M059J (cell line): ENCODE measurements at regions not wholly inside any gene's neighbourhood (a gene's known extent, or its start where the extent isn't known, plus 50 kb on each side); places are given as distances from the start of the nearest gene placed in this dataset.

Experiments
- DNase-seq: peaks from one replicate; pipeline ENCODE4 v3.0.0-alpha.2; 2012; ENCODE audit warnings: low read depth

DNA sequence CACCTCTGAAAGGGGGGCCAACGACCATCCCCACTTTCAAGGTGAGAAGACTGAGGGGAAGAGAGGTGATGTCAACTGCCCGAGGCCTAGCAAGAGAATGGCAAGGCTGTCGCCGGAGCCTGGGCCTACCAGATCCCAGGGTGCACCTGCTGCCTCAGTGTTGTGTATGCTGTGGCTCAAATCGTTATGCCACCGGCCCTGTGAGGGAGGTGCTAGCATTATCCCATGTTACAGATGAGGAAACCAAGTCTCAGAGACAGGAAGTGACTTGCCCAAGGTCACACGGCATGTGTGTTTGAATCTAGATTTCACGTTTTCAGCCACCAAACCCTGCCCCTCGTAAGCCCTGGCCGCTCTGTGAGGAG lies 152.5 kb downstream of the CEBPB start:
- DNase-seq = no peak

DNA sequence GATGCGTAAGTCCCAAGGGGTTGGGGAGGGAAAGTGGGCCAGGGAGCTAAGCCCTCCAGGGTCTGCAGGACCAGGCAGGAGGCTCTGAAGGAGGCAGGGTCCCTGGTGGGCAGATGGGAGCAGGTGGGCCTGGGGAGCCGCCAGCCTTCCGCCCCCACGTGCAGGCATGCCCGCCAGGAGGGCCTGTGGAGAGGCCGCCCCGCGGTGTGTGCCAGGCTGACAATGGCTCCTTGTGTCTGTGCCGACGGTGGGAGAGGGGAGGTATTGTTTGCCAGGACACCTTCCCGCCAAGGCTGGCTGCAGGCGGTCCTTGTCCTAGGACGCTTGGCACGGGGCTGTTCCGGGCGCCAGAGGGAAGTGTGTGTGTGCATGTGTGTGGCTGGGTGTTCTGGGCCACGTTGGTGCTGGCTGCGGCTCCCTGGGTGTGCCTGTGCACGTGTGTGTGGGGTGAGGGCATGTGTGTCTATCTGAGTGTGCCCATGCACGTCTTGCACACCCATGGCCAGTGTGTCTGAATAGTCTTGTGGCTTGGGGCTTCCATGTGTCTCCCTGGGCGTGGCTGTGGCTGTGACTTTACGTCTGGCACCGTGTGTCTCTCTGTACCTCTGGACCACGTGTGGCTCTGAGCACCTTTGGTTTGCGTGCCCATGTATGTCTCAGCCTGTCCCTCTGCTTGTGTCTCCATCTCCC lies 153.0 kb downstream of the CEBPB start:
- DNase-seq = no peak

DNA sequence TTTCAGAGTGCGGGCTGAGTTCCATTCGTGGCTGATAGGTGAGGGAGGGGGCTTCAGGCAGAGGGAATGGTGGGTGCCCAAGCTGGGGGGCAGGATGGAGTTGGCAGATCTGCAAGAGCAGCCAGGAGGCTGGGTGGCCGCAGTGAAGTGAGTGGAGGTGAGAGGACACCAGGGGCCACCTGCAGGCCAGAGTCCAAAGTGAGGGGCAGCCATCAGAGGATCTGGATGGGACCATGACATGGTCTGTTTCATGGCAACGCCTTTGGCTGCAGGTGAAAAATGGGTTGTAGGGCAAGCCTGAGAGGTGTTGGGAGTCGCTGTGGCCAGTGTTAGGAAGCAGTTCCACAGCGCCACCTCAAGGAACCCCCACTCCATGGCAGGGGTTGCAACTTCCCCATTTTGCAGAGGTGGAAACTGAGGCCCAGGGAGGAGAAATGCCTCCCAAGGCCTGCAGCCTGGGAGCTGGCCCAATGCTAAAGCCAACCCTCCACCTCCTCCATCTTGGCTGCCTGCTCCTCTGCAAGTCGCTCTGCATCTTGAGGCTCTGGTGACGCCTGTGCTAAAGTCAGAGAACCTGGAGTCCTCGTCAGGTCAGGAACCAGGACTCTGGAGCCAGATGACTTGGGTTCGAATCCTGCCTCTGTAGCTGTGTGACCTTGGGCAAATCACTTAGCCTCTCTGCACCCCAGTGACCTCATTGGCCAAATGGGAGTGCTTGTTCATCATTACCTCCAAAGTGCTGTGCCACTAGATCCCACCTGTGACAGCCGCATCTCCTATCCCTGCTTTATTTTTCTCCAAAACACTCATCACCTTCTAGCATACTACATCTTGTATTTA lies 153.8 kb downstream of the CEBPB start:
- DNase-seq = no peak

DNA sequence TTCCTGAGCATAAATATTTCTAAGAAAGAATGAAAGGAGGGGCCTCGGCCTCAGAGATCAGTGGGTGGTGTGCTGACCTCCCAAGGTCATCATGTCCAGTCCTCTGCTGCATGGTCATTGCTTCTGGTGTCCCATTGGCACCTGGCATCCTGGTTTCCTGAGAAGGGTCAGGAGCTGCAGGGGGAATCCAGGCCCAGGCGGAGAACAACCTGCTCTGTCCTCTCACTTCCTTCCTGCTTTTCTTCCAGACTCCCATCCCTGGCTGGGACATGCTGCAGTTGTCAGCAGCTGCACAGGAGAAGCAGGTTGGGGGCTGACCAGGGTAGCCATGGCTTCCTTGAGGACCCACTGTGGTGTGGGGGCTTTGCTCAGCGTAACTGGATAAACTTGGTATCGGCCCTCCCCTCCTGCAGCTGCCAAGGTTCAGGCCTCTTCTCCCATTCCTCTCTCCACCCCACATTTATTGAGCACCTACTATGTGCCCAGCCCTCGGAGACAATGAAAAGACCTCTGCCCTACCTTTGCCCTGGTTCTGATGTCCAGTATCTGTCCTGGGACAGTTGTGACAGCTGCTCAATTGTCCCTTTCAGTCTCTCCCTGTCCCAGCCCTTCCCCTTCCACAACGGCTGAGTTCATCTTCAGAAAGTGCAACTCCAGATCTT lies 155.2 kb downstream of the CEBPB start:
- DNase-seq = no peak

DNA sequence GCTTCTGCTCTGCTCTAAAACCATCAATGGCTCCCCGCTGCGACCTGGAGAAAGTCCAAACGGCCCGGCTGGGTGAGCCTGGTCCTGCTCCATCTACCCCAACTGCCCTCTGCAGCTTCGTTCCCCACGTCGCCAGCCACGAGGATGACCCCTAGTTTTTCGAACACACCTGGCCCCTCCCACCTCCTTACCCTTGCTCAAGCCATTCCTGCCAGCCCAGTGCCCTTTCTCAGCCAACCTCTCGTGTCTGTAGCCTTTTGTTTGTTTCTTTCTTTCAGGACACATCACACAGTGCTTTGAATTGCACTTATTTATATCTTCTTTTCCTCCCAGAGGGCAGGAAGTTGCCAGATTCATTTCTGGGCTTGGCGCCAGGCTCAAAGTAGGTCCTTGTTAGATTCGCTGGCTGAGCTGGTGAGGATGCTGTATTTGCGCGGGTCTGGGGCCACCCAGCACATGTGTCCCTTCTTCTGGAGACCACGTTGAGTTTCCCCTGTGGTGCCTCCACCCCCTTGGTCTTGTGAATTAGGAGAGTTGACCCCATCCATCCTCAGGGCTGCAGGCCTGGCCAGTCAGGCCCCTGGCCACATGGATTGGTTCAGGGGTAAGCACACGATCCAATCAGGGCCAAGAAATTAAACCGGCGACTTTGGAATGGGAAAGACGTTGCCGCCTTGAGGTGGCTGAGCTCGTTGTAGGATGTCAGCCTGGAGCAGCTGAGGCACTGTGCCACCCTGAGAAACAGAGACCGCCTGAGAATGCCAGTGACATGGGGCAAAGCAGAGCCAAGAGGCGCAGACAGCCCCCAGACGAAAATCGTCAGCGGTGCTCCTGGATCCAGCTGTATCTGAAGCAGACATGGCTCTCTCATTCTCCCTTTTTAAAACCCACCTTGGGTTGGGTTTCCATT lies 156.0 kb downstream of the CEBPB start:
- peak; percentile 97 for DNase-seq

DNA sequence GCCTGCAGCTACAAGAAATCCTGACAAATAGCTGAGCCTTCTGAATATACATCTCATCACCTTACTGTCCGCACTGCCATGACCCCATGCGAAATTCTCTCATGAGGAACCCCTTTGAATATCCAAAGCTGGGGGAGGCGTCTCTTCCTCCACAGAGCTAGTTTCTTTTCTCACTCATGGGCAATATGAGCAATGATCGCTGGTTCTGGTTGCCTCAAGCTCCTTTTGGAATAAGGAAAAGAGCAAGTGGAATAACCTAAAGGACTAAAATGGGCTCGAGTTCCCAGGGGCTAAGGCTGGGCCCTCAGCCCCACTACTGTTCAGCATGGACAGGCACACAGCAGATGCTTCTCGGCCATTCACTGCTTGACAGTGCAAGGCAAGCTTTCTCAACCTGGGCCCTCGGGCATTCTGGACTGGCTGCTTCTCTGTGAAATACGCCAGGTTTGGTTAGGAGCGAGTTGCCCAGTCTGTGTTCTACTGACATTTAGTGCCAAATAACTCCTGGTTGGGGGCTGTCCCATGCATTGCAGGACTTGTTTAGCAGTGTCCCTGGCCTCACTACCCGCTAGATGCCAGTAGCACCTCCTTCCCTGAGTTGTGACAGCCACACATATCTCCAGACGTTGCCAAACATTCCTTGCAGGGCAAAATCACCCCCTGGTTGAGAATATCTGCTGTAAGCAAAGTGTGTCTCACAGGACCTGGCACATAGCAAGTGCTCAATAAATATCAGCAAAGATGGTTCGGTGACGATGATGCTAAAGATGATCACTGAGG lies 156.8 kb downstream of the CEBPB start:
- peak; percentile 37 for DNase-seq

DNA sequence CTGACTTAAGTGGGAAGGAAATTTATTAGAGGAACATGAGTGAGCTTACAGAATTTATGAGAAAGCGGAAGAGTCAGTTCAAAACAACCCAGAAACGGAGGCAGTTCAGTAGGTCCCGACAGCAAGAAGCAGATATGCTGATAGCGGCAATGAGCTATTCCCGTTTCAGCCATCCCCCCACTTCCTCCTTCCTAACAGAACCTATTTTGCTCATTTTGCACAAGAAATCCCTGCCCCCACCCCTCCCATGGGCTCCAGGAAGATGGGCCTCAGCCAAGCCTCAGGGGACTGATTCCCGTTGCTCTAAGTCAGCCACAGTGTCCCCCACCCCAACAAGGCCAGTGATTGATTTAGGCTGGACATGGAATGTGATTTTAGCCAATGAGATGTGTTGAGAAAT lies 157.5 kb downstream of the CEBPB start:
- no peak for DNase-seq

DNA sequence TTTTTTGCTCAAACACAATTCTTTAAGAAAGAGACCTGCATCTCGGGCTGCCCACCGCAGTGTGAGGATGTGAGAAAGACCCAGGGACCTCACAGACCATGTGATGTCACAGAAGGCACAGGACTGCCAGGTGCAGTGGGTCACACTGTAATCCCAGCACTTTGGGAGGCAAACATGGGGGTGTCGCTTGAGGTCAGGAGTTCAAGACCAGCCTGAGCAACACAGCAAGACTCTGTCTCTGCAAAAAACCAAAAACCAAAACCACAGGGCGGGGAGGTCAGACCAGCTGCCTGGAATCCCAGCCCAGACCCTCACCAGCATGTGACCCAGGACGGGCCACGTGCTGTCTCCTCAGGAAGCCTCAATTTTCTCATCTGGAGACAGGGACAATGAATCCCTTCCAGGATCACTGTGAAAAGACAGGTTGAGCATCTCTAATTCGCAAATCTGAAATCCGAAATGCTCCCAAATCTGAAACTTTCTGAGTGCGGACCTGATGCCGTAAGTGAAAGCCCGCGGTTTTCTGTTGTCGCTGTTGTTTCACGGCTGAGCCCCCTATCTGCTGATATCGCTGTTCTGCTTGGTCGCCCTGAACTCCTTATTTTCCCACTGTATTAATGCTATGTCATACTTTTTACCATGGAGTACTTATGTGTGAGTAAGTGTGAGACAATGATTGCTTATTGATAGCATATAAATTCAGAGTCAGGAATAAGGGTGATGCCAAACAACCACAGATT lies 159.5 kb upstream of the PTPN1 start:
- no peak for DNase-seq

DNA sequence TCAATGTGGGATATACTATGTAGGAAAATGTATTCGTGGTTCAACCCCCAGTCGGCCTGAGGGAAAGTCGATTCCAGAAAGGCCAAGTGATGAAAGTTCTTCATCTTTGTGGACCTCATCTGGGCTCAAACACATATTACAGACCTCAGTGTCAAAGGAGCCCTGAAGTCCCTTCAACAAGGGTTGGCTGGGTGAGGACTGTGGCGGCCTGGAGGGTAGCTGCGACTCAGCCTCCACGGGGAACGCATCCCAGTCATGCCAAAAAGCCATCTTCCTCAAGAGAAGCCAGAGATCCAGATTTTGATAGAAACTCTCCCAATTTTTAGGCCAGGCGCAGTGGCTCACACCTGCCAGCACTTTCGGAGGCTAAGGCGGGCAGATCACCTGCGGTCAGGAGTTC lies 158.6 kb upstream of the PTPN1 start:
- no peak for DNase-seq

DNA sequence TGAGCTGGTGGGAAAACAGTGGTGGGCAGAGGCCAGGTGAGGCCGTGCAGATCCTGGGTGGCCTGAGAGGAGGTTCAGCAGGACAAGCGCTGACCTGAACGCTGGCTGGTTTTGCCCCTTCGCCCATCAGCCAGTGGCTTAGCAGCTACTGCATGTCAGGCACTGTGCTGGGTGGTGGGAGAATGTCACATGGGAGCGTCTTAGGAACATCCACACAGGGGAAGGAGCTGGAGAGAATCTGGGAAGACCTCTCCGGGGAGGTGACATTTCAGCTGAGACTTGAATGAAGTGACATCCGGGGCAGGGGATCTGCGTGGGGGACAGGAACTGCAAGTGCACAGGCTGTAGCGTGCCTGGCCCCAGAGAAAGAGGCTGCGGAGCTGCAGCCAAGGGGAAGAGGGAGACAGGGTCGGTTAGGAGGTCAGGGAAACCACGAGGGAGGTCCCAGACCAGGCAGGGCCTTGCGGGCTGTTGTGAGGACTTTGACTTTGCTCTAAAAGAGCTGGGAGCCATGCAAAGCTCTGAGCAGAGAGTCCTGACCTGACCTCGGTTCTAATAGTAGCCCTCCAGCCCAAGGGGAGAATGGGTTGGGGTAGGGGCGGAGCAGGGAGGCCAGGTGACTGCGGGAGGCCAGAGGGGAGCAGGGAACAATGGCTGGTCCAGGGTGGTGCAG lies 156.8 kb upstream of the PTPN1 start:
- no peak for DNase-seq

DNA sequence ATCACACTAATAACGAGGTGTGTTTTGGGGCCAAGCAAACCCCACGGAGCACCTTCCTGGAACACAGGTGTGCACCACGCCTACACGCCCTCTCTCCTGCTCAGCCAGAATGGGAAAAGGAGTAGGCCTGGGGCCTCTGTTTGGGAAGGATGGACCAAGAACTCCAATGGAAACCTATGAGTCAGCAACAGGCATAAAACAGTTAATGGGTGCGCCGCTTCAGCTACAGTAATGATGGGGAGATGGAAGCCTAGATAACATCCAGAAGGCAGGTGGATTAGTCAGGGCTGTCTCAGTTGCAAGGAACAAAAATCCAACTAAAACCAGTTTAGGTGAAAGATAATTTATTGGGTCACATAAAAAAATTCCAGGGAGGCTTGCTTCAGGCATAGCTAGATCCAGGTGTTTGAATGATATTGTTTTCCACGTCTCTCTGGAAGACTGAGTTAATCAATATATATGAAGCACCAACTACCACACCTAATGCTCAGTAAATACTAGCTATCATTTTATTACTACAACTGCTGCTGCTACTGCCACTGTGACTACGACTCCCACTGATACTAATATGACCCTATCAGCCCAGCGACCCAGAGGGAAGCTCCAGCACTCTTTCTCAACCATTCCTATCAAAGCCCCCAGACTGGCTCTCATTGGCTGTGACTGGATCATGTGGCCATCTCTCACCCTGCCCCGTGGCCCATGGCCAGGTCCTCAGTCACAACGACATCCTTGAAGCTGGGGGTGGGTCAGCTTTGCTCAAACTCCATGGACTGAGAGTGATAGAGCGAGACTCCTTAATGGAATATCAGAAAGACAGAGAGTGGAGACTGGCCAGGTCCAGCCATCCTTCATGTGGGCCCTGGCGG lies 155.2 kb upstream of the PTPN1 start:
- DNase-seq = peak; percentile 61

DNA sequence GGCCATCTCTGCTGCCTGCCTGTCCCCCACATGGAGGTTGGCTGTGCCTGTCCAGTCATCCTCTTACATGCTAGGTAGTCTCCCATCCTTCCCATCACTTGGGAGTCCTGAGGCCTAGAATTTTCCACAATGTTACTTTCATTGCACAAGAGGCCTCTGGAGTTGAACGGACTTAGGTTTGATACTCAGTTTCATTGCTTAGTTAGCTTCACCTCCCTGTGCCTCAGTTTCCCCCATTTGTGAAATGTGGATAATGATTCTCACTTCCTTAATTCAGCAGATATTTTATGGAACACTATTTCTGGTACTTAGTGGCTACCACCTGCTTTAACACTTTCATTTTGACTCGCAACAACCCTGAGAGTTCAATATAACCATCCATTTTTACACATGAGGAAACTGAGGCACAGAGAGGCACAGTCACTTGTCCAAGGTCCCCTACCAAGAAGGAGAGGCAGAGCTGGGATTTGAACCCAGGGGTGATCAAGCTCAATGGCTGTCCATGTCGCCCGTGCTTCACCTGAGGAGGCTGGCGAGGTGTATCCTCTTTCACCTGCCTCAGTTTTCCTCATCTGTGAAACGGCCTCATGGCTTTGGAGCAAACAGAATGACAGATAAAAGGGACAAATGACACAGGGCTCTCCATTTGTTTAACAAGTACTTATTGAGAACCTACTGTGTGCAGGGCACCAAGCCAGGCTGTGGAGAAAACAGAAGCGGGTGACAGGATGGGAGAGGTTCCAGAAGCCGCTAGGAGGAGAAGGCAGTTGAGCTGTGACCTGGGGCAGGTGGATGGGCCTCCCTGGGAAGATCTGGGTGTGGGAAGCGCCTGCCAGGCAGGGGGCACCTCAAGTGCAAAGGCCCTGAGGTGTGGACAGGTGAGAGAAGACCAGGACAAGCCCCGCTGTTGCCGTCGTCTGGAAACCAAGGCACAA lies 154.3 kb upstream of the PTPN1 start:
- DNase-seq = no peak

DNA sequence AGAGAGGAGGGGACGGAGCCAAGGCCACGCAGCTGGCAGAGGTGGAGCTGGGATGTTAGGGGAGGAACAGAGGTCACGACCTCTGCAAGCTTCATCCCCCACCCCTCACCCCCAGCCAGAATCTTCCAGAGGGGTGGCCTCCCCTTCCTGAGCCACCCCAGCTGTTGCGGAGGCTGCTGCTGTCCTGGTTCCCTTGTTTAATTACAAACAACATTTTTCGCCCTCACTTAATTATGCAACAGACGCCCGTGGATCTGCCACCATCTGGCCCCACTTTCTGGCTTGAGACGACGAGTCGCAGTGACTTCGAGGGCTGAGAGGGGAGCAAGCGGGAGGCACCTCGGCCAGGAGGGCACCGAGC lies 153.7 kb upstream of the PTPN1 start:
- no peak for DNase-seq

DNA sequence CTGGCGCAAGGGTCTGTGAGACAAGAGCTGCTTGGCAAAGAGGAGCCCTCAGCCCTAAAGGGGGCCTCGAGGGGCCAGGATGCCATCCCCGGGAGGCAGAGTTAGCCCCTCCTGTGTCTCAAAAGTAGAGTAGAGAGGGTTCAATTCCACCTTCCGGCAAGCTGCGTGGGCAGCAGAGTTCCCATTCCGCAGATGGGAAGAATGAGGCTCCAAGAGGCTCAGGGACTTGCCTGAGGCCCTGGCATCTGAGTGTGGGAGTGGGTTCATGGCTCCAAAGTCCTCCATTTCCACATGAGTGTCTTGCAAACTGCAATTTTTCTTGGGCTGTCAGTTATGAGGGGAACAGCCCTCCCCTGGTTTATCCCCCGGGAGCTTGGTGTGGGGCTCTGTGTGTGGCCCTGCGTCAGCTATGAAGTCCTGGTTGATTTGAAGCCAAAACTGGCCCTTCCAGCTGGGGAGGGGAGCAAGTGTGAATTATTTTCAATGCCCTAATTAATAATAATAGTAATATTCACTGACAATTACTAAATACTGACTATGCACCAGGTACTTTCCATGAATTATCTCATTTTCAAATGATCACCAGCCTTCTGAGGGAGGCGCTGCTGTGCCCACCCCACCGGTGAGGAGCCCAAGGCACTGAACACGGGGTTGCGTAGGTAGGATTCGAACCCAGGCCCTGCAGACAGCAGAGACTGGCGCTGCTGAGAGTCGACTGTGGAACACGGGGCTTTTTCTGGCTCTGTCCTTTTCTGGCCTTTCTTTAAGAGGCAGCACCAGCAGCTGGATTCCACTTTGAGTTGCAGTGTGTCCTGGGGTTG lies 153.0 kb upstream of the PTPN1 start:
- no peak for DNase-seq

DNA sequence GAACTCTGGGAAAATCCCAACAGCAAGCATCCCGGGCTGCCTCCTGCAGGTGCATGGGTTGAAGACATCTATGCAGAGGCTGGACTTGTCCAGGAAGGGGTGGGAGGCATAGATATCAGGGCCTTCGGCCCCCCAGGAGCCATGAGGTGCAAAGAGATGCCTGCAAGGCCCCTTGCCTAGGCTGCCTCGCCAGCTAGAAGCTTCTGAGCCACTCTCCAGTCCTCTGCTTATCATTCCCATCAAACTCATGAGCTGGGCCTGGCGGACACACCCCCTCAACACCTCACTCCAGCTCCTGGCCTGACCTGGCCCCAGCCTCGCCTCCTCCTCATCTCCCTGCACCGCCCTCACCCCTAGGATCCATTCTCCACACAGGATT lies 152.4 kb upstream of the PTPN1 start:
- DNase-seq = no peak

DNA sequence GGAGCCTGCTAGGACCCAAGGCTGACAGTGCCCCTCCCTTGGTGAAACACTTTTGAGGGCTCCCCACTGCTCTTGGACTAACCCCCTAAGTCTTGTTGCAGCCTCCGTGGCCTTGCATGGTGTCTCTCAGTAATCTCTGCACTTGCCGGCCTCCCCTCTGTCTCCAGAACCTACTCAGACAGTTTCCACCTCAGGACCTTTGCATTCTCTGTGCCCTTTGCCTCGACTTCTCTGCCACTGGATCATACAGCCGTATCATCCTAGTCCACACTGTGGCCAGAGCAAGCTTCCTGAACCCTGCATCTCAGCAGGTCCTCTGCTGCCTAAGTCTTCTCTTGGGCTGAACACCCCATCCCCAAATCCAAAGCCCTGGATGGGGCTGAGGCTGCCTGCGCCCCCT lies 152.0 kb upstream of the PTPN1 start:
- no peak for DNase-seq

DNA sequence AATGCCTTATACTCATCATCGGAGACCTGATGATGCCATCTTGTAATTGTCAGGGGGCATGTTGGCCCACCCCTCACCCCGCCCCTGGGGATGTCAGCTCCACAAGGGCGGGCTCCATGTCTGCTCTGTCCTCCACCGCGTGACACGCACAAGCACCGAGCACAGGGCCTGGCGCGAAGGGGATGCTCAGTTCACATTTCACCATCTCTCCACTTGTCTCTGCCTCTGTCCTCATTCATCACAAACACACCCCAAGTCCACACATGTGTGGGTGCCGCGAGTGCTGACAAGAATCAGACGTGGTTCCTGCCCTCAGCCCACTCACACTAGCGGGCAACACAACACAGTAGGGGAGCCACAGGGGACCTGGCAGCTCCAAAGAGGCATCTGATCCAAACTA lies 151.2 kb upstream of the PTPN1 start:
- no peak for DNase-seq
